Bronchial epithelial cell (primary cell): ENCODE measurements at regions not wholly inside any gene's neighbourhood (a gene's known extent, or its start where the extent isn't known, plus 50 kb on each side); places are given as distances from the start of the nearest gene placed in this dataset.

ENCODE experiments used
- DNase-seq: peaks from one replicate; pipeline ENCODE4 v3.0.0-alpha.2; 2010; ENCODE audit warnings: low read depth
- FAIRE-seq: peaks from 2 replicates; lab custom pipeline; 2011; peaks lifted over from hg19 to GRCh38; lab: Jason Lieb, UNC
- H3K27me3 ChIP-seq: 2 replicates; pipeline ENCODE4 v1.5.1; 2011; ENCODE audit warnings: low read length; ENCODE audit not compliant: control insufficient read depth, insufficient read depth
- H3K36me3 ChIP-seq: 2 replicates; pipeline ENCODE4 v1.5.1; 2011; ENCODE audit warnings: low read length; ENCODE audit not compliant: control insufficient read depth, insufficient read depth
- H3K4me3 ChIP-seq: 2 replicates; pipeline ENCODE4 v1.5.1; 2011; ENCODE audit warnings: mild to moderate bottlenecking, low read depth, low read length, control low read depth
- TF ChIP-seq, protein P1 (sequence below): IDR thresholded peaks from 2 replicates; pipeline ENCODE4 v1.5.1; 2011; ENCODE audit warnings: mild to moderate bottlenecking, moderate library complexity, low read length, control low read depth, inconsistent platforms; ENCODE audit not compliant: insufficient read depth, severe bottlenecking

- no peaks in the 10 kb centered on the region for H3K36me3 ChIP-seq
- H3K27me3 ChIP-seq, result no peaks in the 10 kb centered on the region
- TF ChIP-seq, protein P1, sequence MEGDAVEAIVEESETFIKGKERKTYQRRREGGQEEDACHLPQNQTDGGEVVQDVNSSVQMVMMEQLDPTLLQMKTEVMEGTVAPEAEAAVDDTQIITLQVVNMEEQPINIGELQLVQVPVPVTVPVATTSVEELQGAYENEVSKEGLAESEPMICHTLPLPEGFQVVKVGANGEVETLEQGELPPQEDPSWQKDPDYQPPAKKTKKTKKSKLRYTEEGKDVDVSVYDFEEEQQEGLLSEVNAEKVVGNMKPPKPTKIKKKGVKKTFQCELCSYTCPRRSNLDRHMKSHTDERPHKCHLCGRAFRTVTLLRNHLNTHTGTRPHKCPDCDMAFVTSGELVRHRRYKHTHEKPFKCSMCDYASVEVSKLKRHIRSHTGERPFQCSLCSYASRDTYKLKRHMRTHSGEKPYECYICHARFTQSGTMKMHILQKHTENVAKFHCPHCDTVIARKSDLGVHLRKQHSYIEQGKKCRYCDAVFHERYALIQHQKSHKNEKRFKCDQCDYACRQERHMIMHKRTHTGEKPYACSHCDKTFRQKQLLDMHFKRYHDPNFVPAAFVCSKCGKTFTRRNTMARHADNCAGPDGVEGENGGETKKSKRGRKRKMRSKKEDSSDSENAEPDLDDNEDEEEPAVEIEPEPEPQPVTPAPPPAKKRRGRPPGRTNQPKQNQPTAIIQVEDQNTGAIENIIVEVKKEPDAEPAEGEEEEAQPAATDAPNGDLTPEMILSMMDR, result no peak
- FAIRE-seq (no peak), DNase-seq (no peak)
- no peak overlapping the region for H3K4me3 ChIP-seq
Measured at GRCh38 chr6:109260701-109261100, 121.6 kb downstream of the CD164 start.

DNA sequence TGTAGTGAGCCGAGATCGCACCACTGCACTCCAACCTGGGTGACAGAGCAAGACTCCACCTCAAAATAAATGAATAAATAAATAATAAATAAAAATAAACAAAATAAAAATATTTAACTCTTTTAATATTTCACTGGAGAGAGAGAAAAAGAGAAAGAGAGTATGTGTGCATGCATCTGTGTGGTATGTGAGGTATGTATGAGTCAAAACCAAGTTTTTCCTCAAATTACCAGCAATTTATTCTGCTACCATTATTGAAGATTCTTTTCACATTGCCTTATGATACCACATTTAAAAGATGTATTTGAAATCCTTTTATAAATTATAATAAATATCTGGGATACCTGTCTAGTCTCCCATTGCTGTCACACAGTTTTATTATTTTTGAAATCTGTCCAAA, 122.1 kb downstream of the CD164 start:
- Histone ChIP-seq H3K36me3 (no peaks in the 10 kb centered on the region), H3K27me3 (no peaks in the 10 kb centered on the region), H3K4me3 (no peak overlapping the region)
- DNase-seq, result peak; percentile 29
- FAIRE-seq, result no peak
- TF ChIP-seq, protein P1, result no peak

- Histone ChIP-seq H3K36me3 (no peaks in the 10 kb centered on the region), H3K4me3 (no peak overlapping the region), H3K27me3 (no peaks in the 10 kb centered on the region)
- no peak for DNase-seq
- TF ChIP-seq, protein P1, result no peak
- no peak for FAIRE-seq
Measured at GRCh38 chr6:109258129-109258528, 124.1 kb downstream of the CD164 start.

- Histone ChIP-seq H3K36me3 (no peaks in the 10 kb centered on the region), H3K27me3 (no peaks in the 10 kb centered on the region), H3K4me3 (no peak overlapping the region)
- FAIRE-seq (no peak), DNase-seq (no peak)
- TF ChIP-seq, protein P1, result no peak
Measured at GRCh38 chr6:109257494-109257893, 124.8 kb downstream of the CD164 start.

DNA sequence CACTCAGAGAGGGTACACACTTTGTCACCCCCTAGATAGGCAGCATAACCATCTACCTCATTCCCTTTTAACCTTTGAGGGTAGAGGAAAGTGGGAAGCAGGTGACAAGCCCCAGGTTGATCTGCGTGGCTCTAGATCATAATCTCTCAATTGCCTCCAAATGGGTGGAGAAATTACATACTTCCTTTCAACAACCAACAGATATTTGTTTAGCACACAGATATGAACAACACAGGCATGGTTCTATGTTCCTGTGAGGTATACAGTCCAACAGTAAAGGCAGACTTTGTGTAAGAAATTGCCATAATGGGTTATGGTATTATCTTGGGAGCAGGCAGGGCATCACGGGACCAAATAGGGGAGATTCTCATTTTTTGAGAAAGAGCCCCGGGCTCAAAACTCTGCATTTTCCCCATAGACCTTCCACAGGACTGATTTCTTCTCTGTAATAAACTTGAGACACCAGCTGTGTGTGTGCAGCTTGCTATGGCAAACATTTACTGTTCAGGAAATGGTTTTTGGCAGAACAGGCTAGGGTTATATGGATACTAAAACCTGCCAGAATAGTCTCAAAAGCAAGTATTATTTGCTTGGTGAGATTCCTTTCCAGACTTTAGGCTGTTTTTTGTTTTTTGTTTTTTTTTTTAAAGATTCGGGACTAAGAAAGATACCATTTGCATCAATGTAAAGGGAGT, 126.2 kb downstream of the CD164 start:
- DNase-seq (no peak), FAIRE-seq (no peak)
- TF ChIP-seq, protein P1, result no peak
- no peaks in the 10 kb centered on the region for H3K27me3 ChIP-seq
- no peaks in the 10 kb centered on the region for H3K36me3 ChIP-seq
- H3K4me3 ChIP-seq, result no peak overlapping the region

- Histone ChIP-seq H3K4me3 (no peak overlapping the region), H3K36me3 (no peaks in the 10 kb centered on the region), H3K27me3 (no peaks in the 10 kb centered on the region)
- DNase-seq (no peak), FAIRE-seq (no peak)
- TF ChIP-seq, protein P1, result no peak
Measured at GRCh38 chr6:109255087-109255486, 127.2 kb downstream of the CD164 start.
